Suprapubic skin (tissue), 4 donors: ENCODE measurements at regions not wholly inside any gene's neighbourhood (a gene's known extent, or its start where the extent isn't known, plus 50 kb on each side); places are given as distances from the start of the nearest gene placed in this dataset.

Source experiments
- DNase-seq, 2 donors: peaks; one replicate each; pipeline ENCODE4 v3.0.0-alpha.2; 2019; ENCODE audit warnings: low spot score in 2 of 2
- H3K27ac ChIP-seq: fragments of 200-600 bp; sonication (generic); one replicate; pipeline ENCODE4 v1.5.1; 2019
- H3K27me3 ChIP-seq: fragments of 200-600 bp; sonication (generic); one replicate; pipeline ENCODE4 v1.5.1; 2019
- H3K36me3 ChIP-seq: fragments of 200-600 bp; sonication (generic); one replicate; pipeline ENCODE4 v1.5.1; 2019
- H3K4me1 ChIP-seq: fragments of 200-600 bp; sonication (generic); one replicate; pipeline ENCODE4 v1.5.1; 2019
- H3K4me3 ChIP-seq: fragments of 200-600 bp; sonication (generic); one replicate; pipeline ENCODE4 v1.5.1; 2019; ENCODE audit warnings: mild to moderate bottlenecking
- H3K9me3 ChIP-seq: fragments of 200-600 bp; sonication (generic); one replicate; pipeline ENCODE4 v1.5.1; 2019
- EP300 ChIP-seq: sonication (generic); formaldehyde crosslinking; IDR thresholded peaks from one replicate; pipeline ENCODE4 v1.6.1; 2017; ENCODE audit warnings: antibody characterized with exemption
- POLR2A ChIP-seq, 2 donors: fragments of 450-650 bp; IDR thresholded peaks; one replicate each; pipeline ENCODE4 v1.6.1; 2017; ENCODE audit warnings: antibody characterized with exemption in 2 of 2, mild to moderate bottlenecking in 2 of 2, moderate library complexity in 2 of 2
- POLR2AphosphoS5 ChIP-seq, 3 donors: sonication (generic); formaldehyde crosslinking; IDR thresholded peaks; one replicate each; pipeline ENCODE4 v1.6.1; 2017; ENCODE audit warnings: antibody characterized with exemption in 3 of 3
- WGBS: methylation state at CpG from one replicate; pipeline ENCODE4 v1.1.5; 2018; 5-methylcytosine and 5-hydroxymethylcytosine counted together
- TF ChIP-seq, protein P1 (sequence below), 2 donors: fragments of 200-600 bp in 1 of 2; fragments of 450-650 bp in 1 of 2; sonication (generic) in 1 of 2; IDR thresholded peaks; one replicate each; pipeline ENCODE4 v1.5.1; 2016 to 2019; ENCODE audit warnings: antibody characterized with exemption in 2 of 2, mild to moderate bottlenecking in 1 of 2, moderate library complexity in 1 of 2

DNA sequence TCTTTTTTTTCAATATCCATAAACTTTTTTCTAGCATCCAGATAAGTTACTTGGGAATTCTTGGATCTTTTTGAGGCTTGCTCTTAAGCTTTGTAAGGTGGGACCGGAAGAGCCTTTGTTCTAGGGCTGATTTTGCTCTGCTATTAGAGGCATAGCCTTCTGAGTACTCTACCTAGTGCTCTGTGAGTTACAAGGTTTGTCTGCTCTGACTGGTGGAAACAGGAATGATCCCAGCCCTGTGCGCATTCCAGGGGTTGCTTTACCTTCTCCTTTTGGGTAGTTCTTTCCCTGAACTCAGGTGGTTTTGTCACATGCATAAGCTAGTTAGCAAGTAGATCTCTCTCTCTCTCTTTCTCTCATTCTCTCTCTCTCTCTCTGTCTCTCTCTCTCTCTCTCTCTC is 180.8 kb upstream of the PCSK5 start:
- 100% methylated on average over 2 of the region's 2 CpGs for WGBS
- H3K27me3 ChIP-seq = no peaks in the 10 kb centered on the region

DNA sequence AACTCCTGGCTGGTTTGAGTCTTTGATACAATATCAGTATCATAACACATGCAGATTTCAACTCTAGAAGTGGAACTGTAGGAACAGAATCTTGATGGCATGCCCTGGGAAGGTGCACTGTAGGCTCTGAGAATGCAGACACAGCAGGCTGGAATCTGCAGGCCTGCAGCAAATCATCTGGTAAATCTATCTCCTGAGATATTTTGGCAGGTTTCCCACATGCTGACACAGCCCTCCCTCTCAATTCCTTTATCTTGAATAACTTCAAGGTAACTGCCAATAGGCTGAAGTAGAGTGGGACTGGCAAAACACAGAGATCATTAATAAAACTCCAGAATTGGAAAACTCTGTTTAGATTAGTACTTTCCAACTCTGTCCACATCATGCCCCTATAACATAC is 177.8 kb upstream of the PCSK5 start:
- Histone ChIP-seq H3K36me3 (no peaks in the 10 kb centered on the region), H3K27me3 (no peaks in the 10 kb centered on the region), H3K4me3 (no peak overlapping the region), H3K27ac (no peak overlapping the region), H3K9me3 (no peaks in the 10 kb centered on the region), H3K4me1 (no peaks in the 10 kb centered on the region)
- no peak for TF ChIP-seq POLR2AphosphoS5 (IDR thresholded peaks at IDR 0.05)
- TF ChIP-seq EP300 = no peak
- no peak for DNase-seq

More for the DNA sequence above, 180.8 kb upstream of the PCSK5 start:
- no peak for DNase-seq
- Histone ChIP-seq H3K27ac (no peak overlapping the region), H3K4me3 (no peak overlapping the region), H3K36me3 (no peaks in the 10 kb centered on the region), H3K4me1 (no peaks in the 10 kb centered on the region), H3K9me3 (no peaks in the 10 kb centered on the region)
- TF ChIP-seq POLR2A (IDR thresholded peaks at IDR 0.05) = no peak
- TF ChIP-seq, protein P1, sequence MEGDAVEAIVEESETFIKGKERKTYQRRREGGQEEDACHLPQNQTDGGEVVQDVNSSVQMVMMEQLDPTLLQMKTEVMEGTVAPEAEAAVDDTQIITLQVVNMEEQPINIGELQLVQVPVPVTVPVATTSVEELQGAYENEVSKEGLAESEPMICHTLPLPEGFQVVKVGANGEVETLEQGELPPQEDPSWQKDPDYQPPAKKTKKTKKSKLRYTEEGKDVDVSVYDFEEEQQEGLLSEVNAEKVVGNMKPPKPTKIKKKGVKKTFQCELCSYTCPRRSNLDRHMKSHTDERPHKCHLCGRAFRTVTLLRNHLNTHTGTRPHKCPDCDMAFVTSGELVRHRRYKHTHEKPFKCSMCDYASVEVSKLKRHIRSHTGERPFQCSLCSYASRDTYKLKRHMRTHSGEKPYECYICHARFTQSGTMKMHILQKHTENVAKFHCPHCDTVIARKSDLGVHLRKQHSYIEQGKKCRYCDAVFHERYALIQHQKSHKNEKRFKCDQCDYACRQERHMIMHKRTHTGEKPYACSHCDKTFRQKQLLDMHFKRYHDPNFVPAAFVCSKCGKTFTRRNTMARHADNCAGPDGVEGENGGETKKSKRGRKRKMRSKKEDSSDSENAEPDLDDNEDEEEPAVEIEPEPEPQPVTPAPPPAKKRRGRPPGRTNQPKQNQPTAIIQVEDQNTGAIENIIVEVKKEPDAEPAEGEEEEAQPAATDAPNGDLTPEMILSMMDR (IDR thresholded peaks at IDR 0.05) = no peak
- no peak for TF ChIP-seq POLR2AphosphoS5 (IDR thresholded peaks at IDR 0.05)
- TF ChIP-seq EP300 = no peak

DNA sequence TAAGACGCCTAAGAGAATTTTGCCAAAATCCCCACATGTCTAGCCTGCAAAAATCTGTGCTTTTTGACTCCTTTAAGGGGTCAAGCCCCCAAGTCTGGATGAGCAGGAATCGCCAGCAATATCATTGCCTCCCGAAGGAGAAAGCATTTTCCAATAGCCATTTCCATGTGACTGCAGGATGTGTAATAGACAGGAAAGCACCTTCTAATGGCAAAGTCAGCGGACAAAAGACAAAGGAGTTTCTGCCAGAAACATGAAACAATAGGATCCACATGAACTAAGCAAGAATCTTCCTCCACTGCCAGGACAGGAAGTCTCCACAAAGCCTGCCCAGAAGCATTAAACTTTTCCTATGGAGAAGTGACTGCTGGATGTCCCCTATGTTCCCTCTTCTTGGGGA is 177.1 kb upstream of the PCSK5 start:
- no peak for DNase-seq
- TF ChIP-seq, protein P1 (IDR thresholded peaks at IDR 0.05) = no peak
- TF ChIP-seq POLR2A (IDR thresholded peaks at IDR 0.05) (no peak), POLR2AphosphoS5 (IDR thresholded peaks at IDR 0.05) (no peak), EP300 (no peak)
- Histone ChIP-seq H3K27me3 (no peaks in the 10 kb centered on the region), H3K9me3 (no peaks in the 10 kb centered on the region), H3K4me1 (no peaks in the 10 kb centered on the region), H3K36me3 (no peaks in the 10 kb centered on the region), H3K4me3 (no peak overlapping the region), H3K27ac (no peak overlapping the region)
- WGBS = 74% methylated on average over 4 of the region's 4 CpGs

DNA sequence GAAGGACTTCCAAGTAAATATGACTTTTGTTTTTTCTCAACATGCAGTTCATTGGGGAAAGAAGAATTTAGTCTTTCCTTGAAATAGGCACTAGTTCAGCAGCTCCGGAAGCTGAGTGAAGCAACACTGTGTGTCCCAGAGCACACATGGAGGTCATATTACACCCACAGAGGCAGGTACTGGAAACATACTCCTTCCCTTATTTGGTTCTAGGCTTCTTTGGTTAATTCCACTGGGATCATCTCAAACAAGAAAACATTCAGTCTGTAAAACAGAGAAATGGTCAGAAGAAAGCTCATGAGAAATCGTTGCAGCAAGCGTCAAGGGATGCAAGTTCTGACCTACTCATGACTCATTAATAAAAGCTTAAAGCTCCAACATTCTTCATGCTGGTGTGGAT is 175.1 kb upstream of the PCSK5 start:
- 59% methylated on average over 3 of the region's 3 CpGs for WGBS
- DNase-seq = no peak
- no peaks in the 10 kb centered on the region for H3K9me3 ChIP-seq
- TF ChIP-seq EP300 (no peak), POLR2AphosphoS5 (IDR thresholded peaks at IDR 0.05) (no peak), POLR2A (IDR thresholded peaks at IDR 0.05) (no peak)
- TF ChIP-seq, protein P1 (IDR thresholded peaks at IDR 0.05) = no peak
- no peaks in the 10 kb centered on the region for H3K27me3 ChIP-seq
- no peaks in the 10 kb centered on the region for H3K4me1 ChIP-seq
- no peak overlapping the region for H3K4me3 ChIP-seq
- H3K27ac ChIP-seq = no peak overlapping the region
- H3K36me3 ChIP-seq = no peaks in the 10 kb centered on the region

DNA sequence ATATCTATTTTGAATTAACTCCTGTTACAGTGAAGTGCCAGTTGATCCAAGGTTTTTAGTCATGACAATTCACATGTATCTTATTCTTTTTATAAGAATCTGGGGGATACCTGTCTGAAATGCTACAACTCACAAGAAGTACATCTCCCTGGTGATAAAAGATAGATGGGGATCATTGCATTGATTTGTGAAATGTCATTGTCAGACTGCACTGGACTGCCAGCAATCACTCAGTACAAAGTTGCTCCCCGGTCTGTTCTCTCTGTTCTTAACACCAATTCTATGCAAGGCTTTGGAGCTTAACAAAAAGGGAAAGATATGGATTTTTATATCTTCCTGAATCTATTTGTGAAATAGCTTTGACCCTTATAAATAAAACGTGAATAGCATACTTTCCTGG is 171.8 kb upstream of the PCSK5 start:
- Histone ChIP-seq H3K36me3 (no peaks in the 10 kb centered on the region), H3K27me3 (no peaks in the 10 kb centered on the region), H3K4me1 (no peaks in the 10 kb centered on the region), H3K9me3 (no peaks in the 10 kb centered on the region), H3K27ac (no peak overlapping the region), H3K4me3 (no peak overlapping the region)
- 84% methylated on average over 2 of the region's 2 CpGs for WGBS
- DNase-seq = no peak
- TF ChIP-seq, protein P1 (IDR thresholded peaks at IDR 0.05) = no peak
- TF ChIP-seq EP300 = no peak

DNA sequence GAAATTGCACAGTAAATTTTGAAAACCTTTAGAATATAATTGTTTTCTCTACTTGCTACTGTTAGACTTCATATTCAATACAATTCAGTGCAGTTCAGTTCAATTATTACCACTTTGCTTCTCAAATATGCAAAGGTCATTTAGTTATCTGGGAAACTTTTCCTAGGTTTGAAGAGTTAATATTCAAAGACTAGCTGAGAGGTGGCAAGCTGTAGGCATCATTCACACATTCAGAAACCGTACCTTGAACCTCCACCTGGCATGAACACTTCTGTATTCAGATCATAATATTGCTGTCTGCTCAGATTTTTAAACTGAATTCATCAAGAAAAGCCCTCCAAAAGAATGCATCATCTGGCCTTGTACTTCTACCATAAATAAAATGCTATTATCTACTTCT is 162.1 kb upstream of the PCSK5 start:
- whole genome bisulfite sequencing = 70% methylated on average over 1 of the region's 1 CpG
- Histone ChIP-seq H3K9me3 (no peaks in the 10 kb centered on the region), H3K4me1 (no peaks in the 10 kb centered on the region), H3K27ac (no peak overlapping the region), H3K27me3 (no peaks in the 10 kb centered on the region), H3K36me3 (no peaks in the 10 kb centered on the region), H3K4me3 (no peak overlapping the region)
- no peak for DNase-seq
- TF ChIP-seq POLR2AphosphoS5 (IDR thresholded peaks at IDR 0.05) (no peak), POLR2A (IDR thresholded peaks at IDR 0.05) (no peak), EP300 (no peak)
- TF ChIP-seq, protein P1 (IDR thresholded peaks at IDR 0.05) = no peak
